ENCODE measurements at regions not wholly inside any gene's neighbourhood (a gene's known extent, or its start where the extent isn't known, plus 50 kb on each side); places are given as distances from the start of the nearest gene placed in this dataset.
A peak's percentile ranks its signal among the peaks of the same experiment; 100 is the strongest.

DNA sequence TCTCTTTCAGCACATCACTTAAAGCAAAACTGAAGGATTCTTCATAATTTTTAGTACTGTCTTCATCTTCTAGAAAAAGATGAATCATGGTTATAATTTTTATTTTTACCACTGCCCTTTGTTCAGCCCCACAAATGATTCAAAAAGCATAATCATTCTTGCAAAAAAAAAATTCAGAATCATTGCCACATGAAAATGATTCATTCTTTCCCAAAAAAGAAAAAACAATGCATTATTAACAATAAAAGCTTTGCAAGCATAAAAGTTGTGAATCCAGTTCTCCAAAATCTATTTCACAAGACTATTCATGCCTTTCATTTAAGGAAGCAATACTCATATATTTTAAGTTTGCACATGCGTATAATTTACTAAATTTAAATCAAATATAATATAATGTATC, 204.8 kb downstream of the RBM43 start:
- Histone ChIP-seq H3K9me3 (no peaks in the 10 kb centered on the region), H3K4me3 (no peak overlapping the region), H3K4me1 (peaks cover 0 to under 1% (median 0%) of the 10 kb centered on the region in 9 donors), H3K27me3 (no peaks in the 10 kb centered on the region), H3K36me3 (no peaks in the 10 kb centered on the region), H3K27ac (peak overlapping the region in 1 of 10 donors; percentile 33)
- intact Hi-C loops (cut with DNase I) = loop anchor here in 3 of 10 donors (10.0 kb wide), 3 partner anchors 442 to 1452 kb away; no protein-coding TSS in a partner anchor
- TF ChIP-seq, protein P1, sequence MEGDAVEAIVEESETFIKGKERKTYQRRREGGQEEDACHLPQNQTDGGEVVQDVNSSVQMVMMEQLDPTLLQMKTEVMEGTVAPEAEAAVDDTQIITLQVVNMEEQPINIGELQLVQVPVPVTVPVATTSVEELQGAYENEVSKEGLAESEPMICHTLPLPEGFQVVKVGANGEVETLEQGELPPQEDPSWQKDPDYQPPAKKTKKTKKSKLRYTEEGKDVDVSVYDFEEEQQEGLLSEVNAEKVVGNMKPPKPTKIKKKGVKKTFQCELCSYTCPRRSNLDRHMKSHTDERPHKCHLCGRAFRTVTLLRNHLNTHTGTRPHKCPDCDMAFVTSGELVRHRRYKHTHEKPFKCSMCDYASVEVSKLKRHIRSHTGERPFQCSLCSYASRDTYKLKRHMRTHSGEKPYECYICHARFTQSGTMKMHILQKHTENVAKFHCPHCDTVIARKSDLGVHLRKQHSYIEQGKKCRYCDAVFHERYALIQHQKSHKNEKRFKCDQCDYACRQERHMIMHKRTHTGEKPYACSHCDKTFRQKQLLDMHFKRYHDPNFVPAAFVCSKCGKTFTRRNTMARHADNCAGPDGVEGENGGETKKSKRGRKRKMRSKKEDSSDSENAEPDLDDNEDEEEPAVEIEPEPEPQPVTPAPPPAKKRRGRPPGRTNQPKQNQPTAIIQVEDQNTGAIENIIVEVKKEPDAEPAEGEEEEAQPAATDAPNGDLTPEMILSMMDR (IDR thresholded peaks at IDR 0.05) = no peak
- WGBS, 2 donors = 87 to 93% methylated on average over 1 of the region's 1 CpG
- DNase-seq (no peak), ATAC-seq (no peak)

DNA sequence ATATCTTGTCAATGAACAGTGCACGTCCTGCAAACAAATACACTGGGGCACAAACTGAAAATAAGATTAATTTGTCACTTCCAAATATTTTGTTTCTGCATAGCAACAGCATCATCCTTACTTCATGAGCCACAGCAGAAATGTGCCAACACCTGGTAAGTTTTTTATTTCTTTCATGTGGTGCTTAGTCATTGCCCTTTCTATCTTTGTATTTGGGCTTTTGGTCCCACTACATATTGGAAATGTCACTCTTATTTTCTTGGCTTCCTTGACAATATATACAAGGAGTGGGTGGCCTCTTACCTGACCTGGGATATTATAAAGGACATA, 208.0 kb downstream of the RBM43 start:
- no peak for ATAC-seq
- Histone ChIP-seq H3K36me3 (no peaks in the 10 kb centered on the region), H3K9me3 (no peaks in the 10 kb centered on the region), H3K27me3 (no peaks in the 10 kb centered on the region), H3K4me3 (no peak overlapping the region), H3K4me1 (peaks cover 0 to 4% (median 0%) of the 10 kb centered on the region in 9 donors), H3K27ac (no peak overlapping the region)
- intact Hi-C loops (cut with DNase I) = loop anchor here in 8 of 10 donors (5.0 to 10.0 kb wide), 4 partner anchors 439 to 1456 kb away; no protein-coding TSS in a partner anchor
- WGBS, 2 donors = 64 to 74% methylated on average over 1 of the region's 1 CpG
- DNase-seq = no peak
- TF ChIP-seq, protein P1 (IDR thresholded peaks at IDR 0.05) = no peak

DNA sequence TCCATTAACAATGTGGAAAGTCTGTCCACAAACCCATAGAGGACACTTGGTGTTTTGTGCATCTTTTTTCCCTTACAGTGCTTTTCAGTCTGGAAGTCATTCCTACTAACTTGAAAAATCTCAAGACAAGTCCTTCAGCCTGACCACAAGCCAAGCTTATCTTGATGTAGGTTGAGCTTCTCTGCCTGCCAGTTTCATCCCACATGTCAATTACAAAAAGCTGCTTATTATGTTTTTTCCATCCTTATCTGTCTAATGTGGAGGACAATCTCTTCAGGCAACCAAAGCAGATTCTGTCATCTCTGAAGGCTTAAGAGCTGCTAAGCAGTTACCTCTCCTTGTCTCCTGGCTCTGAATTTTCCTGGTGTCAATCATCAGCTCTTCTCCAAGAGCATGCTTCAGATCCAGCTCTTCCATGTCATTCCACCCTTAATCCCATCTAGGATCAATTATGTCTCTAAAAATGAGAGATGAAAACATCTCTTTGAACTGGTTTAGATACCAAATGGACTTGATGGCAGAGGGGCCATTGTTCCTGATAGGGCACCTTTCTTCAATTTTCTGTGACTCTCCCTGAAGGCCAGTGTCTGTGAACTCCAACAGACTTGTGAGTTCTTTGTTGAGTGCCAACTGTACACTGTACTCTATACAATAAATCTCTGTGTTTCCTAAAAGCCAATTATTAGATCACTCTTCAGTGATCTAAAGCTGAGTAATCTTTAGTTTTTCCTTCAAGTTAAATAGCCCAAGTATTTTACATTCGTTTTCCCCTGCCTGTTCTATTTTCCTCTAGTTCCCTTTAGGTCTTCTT, 208.6 kb downstream of the RBM43 start:
- intact Hi-C loops (cut with DNase I) = loop anchor here in 8 of 10 donors (5.0 to 10.0 kb wide), 4 partner anchors 438 to 1456 kb away; no protein-coding TSS in a partner anchor
- TF ChIP-seq, protein P1 (IDR thresholded peaks at IDR 0.05) = no peak
- Histone ChIP-seq H3K9me3 (no peaks in the 10 kb centered on the region), H3K27me3 (no peaks in the 10 kb centered on the region), H3K4me1 (peaks cover 0 to 4% (median 0%) of the 10 kb centered on the region in 9 donors), H3K4me3 (no peak overlapping the region), H3K27ac (no peak overlapping the region), H3K36me3 (no peaks in the 10 kb centered on the region)
- 67 to 86% methylated on average over 1 of the region's 1 CpG for WGBS, 2 donors
- ATAC-seq (no peak), DNase-seq (no peak)

DNA sequence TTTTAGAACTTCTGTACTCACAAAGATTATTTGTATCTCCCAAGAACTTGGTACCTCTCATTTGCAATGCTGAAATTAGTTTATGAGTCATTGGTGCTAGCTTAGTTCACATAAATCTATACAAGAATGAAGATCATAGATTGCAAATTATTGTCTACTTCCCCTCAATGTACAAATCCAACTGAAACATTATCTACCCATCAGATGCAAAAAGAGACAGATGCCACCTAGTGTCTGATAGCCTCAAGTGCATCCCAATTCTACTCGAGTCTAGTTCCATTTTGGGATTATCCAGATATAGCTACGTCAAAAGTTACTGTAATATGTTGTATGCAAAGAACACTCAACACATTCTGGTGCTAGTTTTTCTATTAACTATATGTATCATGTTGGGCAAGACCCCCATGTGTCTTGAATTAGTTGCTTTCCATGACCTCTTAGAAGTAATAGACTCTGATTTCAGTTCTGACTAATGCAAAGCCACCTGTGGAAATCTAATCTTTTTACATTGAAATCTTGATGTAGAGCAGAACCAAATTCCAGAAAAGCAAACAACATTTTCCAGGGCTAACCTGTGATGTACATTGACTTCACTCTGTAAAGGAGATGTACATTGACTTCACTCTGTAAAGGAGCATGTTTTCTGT, 210.0 kb downstream of the RBM43 start:
- Histone ChIP-seq H3K27me3 (no peaks in the 10 kb centered on the region), H3K9me3 (no peaks in the 10 kb centered on the region), H3K4me1 (peaks cover 0 to 4% (median 0%) of the 10 kb centered on the region in 9 donors), H3K4me3 (no peak overlapping the region), H3K27ac (no peak overlapping the region), H3K36me3 (no peaks in the 10 kb centered on the region)
- intact Hi-C loops (cut with DNase I) = loop anchor here in 8 of 10 donors (5.0 to 10.0 kb wide), 4 partner anchors 437 to 1454 kb away; no protein-coding TSS in a partner anchor
- peak in 1 of 2 donors; percentile 6 for DNase-seq
- WGBS, 2 donors = 1 to 5% methylated on average over 2 of the region's 2 CpGs
- peak in 3 of 8 donors; percentile 51 to 55 (median 53) for ATAC-seq
- TF ChIP-seq, protein P1 (IDR thresholded peaks at IDR 0.05) = peak; percentile 54 to 86 (median 81)

Measured in heart right ventricle (tissue), 16 donors.